ENCODE measurements at regions not wholly inside any gene's neighbourhood (a gene's known extent, or its start where the extent isn't known, plus 50 kb on each side); places are given as distances from the start of the nearest gene placed in this dataset.

GRCh38 chr13:59360916-59361315 is 802.8 kb downstream of the DIAPH3 start:
- H3K27ac Mint-ChIP-seq: no peak overlapping the region
- no peaks in the 10 kb centered on the region for H3K36me3 Mint-ChIP-seq
- H3K9me3 Mint-ChIP-seq: no peaks in the 10 kb centered on the region
- H3K27me3 Mint-ChIP-seq (ENCODE audit: low read depth): no peaks in the 10 kb centered on the region
- ATAC-seq: no peak
- ChIA-PET POLR2A (no interaction called here), CTCF (interaction anchor here (1.2 to 1.8 kb wide), 2 partner anchors 31 to 184 kb away, joined by 3 to 5 read pairs; no protein-coding TSS in a partner anchor)
- no peak overlapping the region for H3K4me3 Mint-ChIP-seq
- peaks cover 18% of the 10 kb centered on the region for H3K4me1 Mint-ChIP-seq
- TF ChIP-seq, protein P1, sequence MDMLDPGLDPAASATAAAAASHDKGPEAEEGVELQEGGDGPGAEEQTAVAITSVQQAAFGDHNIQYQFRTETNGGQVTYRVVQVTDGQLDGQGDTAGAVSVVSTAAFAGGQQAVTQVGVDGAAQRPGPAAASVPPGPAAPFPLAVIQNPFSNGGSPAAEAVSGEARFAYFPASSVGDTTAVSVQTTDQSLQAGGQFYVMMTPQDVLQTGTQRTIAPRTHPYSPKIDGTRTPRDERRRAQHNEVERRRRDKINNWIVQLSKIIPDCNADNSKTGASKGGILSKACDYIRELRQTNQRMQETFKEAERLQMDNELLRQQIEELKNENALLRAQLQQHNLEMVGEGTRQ (CRISPR knock-in tag; IDR thresholded peaks at IDR 0.05): no peak
- TF ChIP-seq ZNF317 (CRISPR knock-in tag; IDR thresholded peaks at IDR 0.05; ENCODE audit: borderline replicate concordance, low read depth): no peak
- TF ChIP-seq, protein P2, sequence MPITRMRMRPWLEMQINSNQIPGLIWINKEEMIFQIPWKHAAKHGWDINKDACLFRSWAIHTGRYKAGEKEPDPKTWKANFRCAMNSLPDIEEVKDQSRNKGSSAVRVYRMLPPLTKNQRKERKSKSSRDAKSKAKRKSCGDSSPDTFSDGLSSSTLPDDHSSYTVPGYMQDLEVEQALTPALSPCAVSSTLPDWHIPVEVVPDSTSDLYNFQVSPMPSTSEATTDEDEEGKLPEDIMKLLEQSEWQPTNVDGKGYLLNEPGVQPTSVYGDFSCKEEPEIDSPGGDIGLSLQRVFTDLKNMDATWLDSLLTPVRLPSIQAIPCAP (CRISPR knock-in tag; IDR thresholded peaks at IDR 0.05): no peak
- TF ChIP-seq ATF3 (CRISPR knock-in tag; conservative IDR thresholded peaks at IDR 0.05): no peak
- no peak for TF ChIP-seq FOXP1 (CRISPR knock-in tag; IDR thresholded peaks at IDR 0.05; ENCODE audit: borderline replicate concordance)
- TF ChIP-seq HMGA2 (CRISPR knock-in tag; IDR thresholded peaks at IDR 0.05): no peak
- TF ChIP-seq SOX15 (CRISPR knock-in tag; IDR thresholded peaks at IDR 0.05): no peak
- TF ChIP-seq ETV6 (CRISPR knock-in tag; IDR thresholded peaks at IDR 0.05): no peak
- no peak for TF ChIP-seq IRF2 (CRISPR knock-in tag; IDR thresholded peaks at IDR 0.05; ENCODE audit: borderline replicate concordance, low read depth)
- DNase-seq (ENCODE audit: low spot score): no peak

DNA sequence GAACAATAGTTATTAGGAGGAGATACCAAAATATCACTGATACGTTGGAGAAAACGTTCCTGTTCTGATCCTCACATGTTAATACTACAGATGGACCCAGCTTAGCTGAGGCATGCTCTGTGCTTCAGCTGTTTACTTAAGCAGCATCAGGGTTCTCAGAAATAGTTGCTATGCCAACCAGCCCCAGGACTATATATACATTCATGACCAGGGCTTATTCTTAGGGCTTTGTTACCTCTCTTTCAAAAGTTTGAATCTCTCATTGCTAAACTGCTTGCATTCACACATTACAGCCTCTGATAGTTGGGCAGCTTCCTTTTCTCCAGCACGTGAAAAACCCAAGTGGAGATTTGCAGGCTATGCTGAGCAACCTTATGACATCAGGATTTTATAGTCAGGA is 800.4 kb downstream of the DIAPH3 start:
- CTCF ChIA-PET: no interaction called here
- H3K27ac Mint-ChIP-seq: no peak overlapping the region
- no peak for DNase-seq (ENCODE audit: low spot score)
- H3K4me1 Mint-ChIP-seq: peaks cover 17% of the 10 kb centered on the region
- TF ChIP-seq HMGA2 (CRISPR knock-in tag; IDR thresholded peaks at IDR 0.05) (no peak), GABPB1 (CRISPR knock-in tag; IDR thresholded peaks at IDR 0.05) (no peak), KAT7 (CRISPR knock-in tag; IDR thresholded peaks at IDR 0.05; ENCODE audit: borderline replicate concordance) (no peak), FOXJ3 (CRISPR knock-in tag; IDR thresholded peaks at IDR 0.05; ENCODE audit: borderline replicate concordance) (no peak), GTF2I (CRISPR knock-in tag; conservative IDR thresholded peaks at IDR 0.05) (no peak), FOXK1 (CRISPR knock-in tag; IDR thresholded peaks at IDR 0.05) (no peak), ZNF423 (CRISPR knock-in tag; IDR thresholded peaks at IDR 0.05) (no peak), GRHL2 (CRISPR knock-in tag; IDR thresholded peaks at IDR 0.05; ENCODE audit: insufficient replicate concordance, severe bottlenecking) (no peak), RELA (CRISPR knock-in tag; IDR thresholded peaks at IDR 0.05; ENCODE audit: borderline replicate concordance) (no peak), PRRX2 (CRISPR knock-in tag; IDR thresholded peaks at IDR 0.05) (no peak), TP53 (CRISPR knock-in tag; IDR thresholded peaks at IDR 0.05) (no peak), IRF2 (CRISPR knock-in tag; IDR thresholded peaks at IDR 0.05; ENCODE audit: borderline replicate concordance, low read depth) (no peak), NR2C2 (CRISPR knock-in tag; IDR thresholded peaks at IDR 0.05) (no peak)
- TF ChIP-seq, protein P3, sequence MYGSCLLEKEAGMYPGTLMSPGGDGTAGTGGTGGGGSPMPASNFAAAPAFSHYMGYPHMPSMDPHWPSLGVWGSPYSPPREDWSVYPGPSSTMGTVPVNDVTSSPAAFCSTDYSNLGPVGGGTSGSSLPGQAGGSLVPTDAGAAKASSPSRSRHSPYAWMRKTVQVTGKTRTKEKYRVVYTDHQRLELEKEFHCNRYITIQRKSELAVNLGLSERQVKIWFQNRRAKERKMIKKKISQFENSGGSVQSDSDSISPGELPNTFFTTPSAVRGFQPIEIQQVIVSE (CRISPR knock-in tag; IDR thresholded peaks at IDR 0.05; ENCODE audit: borderline replicate concordance): no peak
- TF ChIP-seq, protein P2 (CRISPR knock-in tag; IDR thresholded peaks at IDR 0.05): no peak
- no peaks in the 10 kb centered on the region for H3K27me3 Mint-ChIP-seq (ENCODE audit: low read depth)
- POLR2A ChIA-PET: no interaction called here
- H3K36me3 Mint-ChIP-seq: no peaks in the 10 kb centered on the region
- ATAC-seq: no peak
- no peaks in the 10 kb centered on the region for H3K9me3 Mint-ChIP-seq
- no peak overlapping the region for H3K4me3 Mint-ChIP-seq

- no peak for TF ChIP-seq HMGA2 (CRISPR knock-in tag; IDR thresholded peaks at IDR 0.05)
- TF ChIP-seq FOXP1 (CRISPR knock-in tag; IDR thresholded peaks at IDR 0.05; ENCODE audit: borderline replicate concordance): no peak
- TF ChIP-seq, protein P4, sequence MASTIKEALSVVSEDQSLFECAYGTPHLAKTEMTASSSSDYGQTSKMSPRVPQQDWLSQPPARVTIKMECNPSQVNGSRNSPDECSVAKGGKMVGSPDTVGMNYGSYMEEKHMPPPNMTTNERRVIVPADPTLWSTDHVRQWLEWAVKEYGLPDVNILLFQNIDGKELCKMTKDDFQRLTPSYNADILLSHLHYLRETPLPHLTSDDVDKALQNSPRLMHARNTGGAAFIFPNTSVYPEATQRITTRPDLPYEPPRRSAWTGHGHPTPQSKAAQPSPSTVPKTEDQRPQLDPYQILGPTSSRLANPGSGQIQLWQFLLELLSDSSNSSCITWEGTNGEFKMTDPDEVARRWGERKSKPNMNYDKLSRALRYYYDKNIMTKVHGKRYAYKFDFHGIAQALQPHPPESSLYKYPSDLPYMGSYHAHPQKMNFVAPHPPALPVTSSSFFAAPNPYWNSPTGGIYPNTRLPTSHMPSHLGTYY (CRISPR knock-in tag; IDR thresholded peaks at IDR 0.05): no peak
- TF ChIP-seq GTF2I (CRISPR knock-in tag; conservative IDR thresholded peaks at IDR 0.05): no peak
- TF ChIP-seq ZBTB21 (CRISPR knock-in tag; IDR thresholded peaks at IDR 0.05; ENCODE audit: borderline replicate concordance): no peak
- TF ChIP-seq ESRRA (CRISPR knock-in tag; IDR thresholded peaks at IDR 0.05; ENCODE audit: borderline replicate concordance): no peak
- TF ChIP-seq ZNF121 (CRISPR knock-in tag; IDR thresholded peaks at IDR 0.05): no peak
- TF ChIP-seq FOXJ3 (CRISPR knock-in tag; IDR thresholded peaks at IDR 0.05; ENCODE audit: borderline replicate concordance): no peak
- no peaks in the 10 kb centered on the region for H3K9me3 Mint-ChIP-seq
- no peak overlapping the region for H3K27ac Mint-ChIP-seq
- POLR2A ChIA-PET: no interaction called here
- H3K36me3 Mint-ChIP-seq: no peaks in the 10 kb centered on the region
- peaks cover 22% of the 10 kb centered on the region for H3K4me1 Mint-ChIP-seq
- CTCF ChIA-PET: no interaction called here
- H3K4me3 Mint-ChIP-seq: no peak overlapping the region
- H3K27me3 Mint-ChIP-seq (ENCODE audit: low read depth): no peaks in the 10 kb centered on the region
- no peak for DNase-seq (ENCODE audit: low spot score)
- no peak for ATAC-seq
Measured at GRCh38 chr13:59363947-59364346, 799.8 kb downstream of the DIAPH3 start.

Measured in WTC11 (cell line).